GM21723 (cell line): ENCODE measurements at regions not wholly inside any gene's neighbourhood (a gene's known extent, or its start where the extent isn't known, plus 50 kb on each side); places are given as distances from the start of the nearest gene placed in this dataset.
"Not testable (repeated sequence)": the region's sequence is repeated elsewhere in the genome, so short reads cannot be mapped to it uniquely, and the experiment has no call there.

Source experiments
- ATAC-seq: cut with Tn5 transposase; IDR thresholded peaks from one replicate; pipeline ENCODE4 v1.9.1; 2021; ENCODE audit warnings: mild to moderate bottlenecking, moderate library complexity; ENCODE audit not compliant: unreplicated experiment

GRCh38 chr4:184282895-184283654 is 65.4 kb upstream of the ENPP6 start:
- ATAC-seq: peak; percentile 65

GRCh38 chr4:184282251-184282713 is 64.6 kb upstream of the ENPP6 start:
- peak; percentile 31 for ATAC-seq

- ATAC-seq: peak; percentile 40
These were observed 63.8 kb upstream of the ENPP6 start for GRCh38 chr4:184281231-184282139.

- ATAC-seq: peak; percentile 34
These were observed 63.0 kb upstream of the ENPP6 start for GRCh38 chr4:184280591-184281071.

GRCh38 chr4:184280137-184280536 is 62.5 kb upstream of the ENPP6 start:
- no peak for ATAC-seq

- ATAC-seq: no peak
These were observed 61.9 kb upstream of the ENPP6 start for GRCh38 chr4:184279496-184280061.

GRCh38 chr4:184277769-184278168 is 60.1 kb upstream of the ENPP6 start:
- not testable (repeated sequence) for ATAC-seq

GRCh38 chr4:184277010-184277409 is 59.3 kb upstream of the ENPP6 start:
- ATAC-seq: not testable (repeated sequence)

GRCh38 chr4:184276346-184276745 is 58.7 kb upstream of the ENPP6 start:
- ATAC-seq: not testable (repeated sequence)

GRCh38 chr4:184275766-184276165 is 58.1 kb upstream of the ENPP6 start:
- no peak for ATAC-seq

GRCh38 chr4:184274286-184274951 is 56.7 kb upstream of the ENPP6 start:
- no peak for ATAC-seq

GRCh38 chr4:184273166-184274147 is 55.8 kb upstream of the ENPP6 start:
- no peak for ATAC-seq

GRCh38 chr4:184270808-184271413 is 53.2 kb upstream of the ENPP6 start:
- no peak for ATAC-seq

GRCh38 chr4:184269879-184270430 is 52.3 kb upstream of the ENPP6 start:
- ATAC-seq: no peak

GRCh38 chr4:184268584-184269160 is 51.0 kb upstream of the ENPP6 start:
- ATAC-seq: no peak

GRCh38 chr4:184267673-184268583 is 50.3 kb upstream of the ENPP6 start:
- peak; percentile 70 for ATAC-seq
